ENCODE measurements at regions not wholly inside any gene's neighbourhood (a gene's known extent, or its start where the extent isn't known, plus 50 kb on each side); places are given as distances from the start of the nearest gene placed in this dataset.

- DNase-seq (ENCODE audit: low read depth, low spot score) (no peak), FAIRE-seq (no peak)
- TF ChIP-seq CTCF (IDR thresholded peaks at IDR 0.05; ENCODE audit: extremely low read depth in 1 of 2, insufficient read depth in 1 of 2, low read depth in 1 of 2, low read length in 2 of 2) (no peak), MYC (IDR thresholded peaks at IDR 0.05; ENCODE audit: low read depth, low read length) (no peak), POLR2A (IDR thresholded peaks at IDR 0.05; ENCODE audit: low read depth, low read length) (no peak), MAX (IDR thresholded peaks at IDR 0.05; ENCODE audit: insufficient read depth, insufficient read length) (no peak), EZH2 (IDR thresholded peaks at IDR 0.05; ENCODE audit: borderline replicate concordance, low read depth, low read length, severe bottlenecking) (no peak), GATA2 (IDR thresholded peaks at IDR 0.05; ENCODE audit: insufficient read depth, insufficient read length, low read depth, low read length) (no peak), JUN (IDR thresholded peaks at IDR 0.05; ENCODE audit: borderline replicate concordance, insufficient read depth, insufficient read length, low read depth) (no peak), POLR2AphosphoS5 (IDR thresholded peaks at IDR 0.05; ENCODE audit: insufficient read depth, low read depth, low read length) (no peak), FOS (IDR thresholded peaks at IDR 0.05; ENCODE audit: borderline replicate concordance, insufficient read depth, low read length) (no peak)
- Histone ChIP-seq H3K4me1 (ENCODE audit: control insufficient read depth, extremely low read depth, insufficient read depth, low read length) (no peaks in the 10 kb centered on the region), H2AFZ (ENCODE audit: low read depth, low read length) (no peak overlapping the region), H3K27ac (ENCODE audit: insufficient read depth, low read depth, low read length) (no peak overlapping the region), H4K20me1 (replicated peaks; ENCODE audit: control insufficient read depth, extremely low read depth, insufficient read depth, low read length) (no peaks in the 10 kb centered on the region), H3K9me3 (replicated peaks; ENCODE audit: control insufficient read depth, insufficient read depth, low read length) (no peaks in the 10 kb centered on the region), H3K9me1 (replicated peaks; ENCODE audit: control insufficient read depth, extremely low read depth, insufficient read depth, low read length) (no peaks in the 10 kb centered on the region), H3K4me3 (replicated peaks in 1 of 3; ENCODE audit: insufficient read depth in 1 of 3, low read depth in 1 of 3, low read length in 3 of 3) (no peak overlapping the region), H3K36me3 (ENCODE audit: control insufficient read depth in 2 of 2, extremely low read depth in 1 of 2, insufficient read depth in 2 of 2, low read length in 2 of 2) (no peaks in the 10 kb centered on the region), H3K4me2 (ENCODE audit: insufficient read depth, low read length) (no peak overlapping the region), H3K27me3 (ENCODE audit: control insufficient read depth in 2 of 2, insufficient read depth in 2 of 2, low read length in 2 of 2) (no peaks in the 10 kb centered on the region), H3K79me2 (ENCODE audit: control insufficient read depth, insufficient read depth, low read length) (no peaks in the 10 kb centered on the region), H3K9ac (replicated peaks; ENCODE audit: extremely low read depth, insufficient read depth, low read length) (no peak overlapping the region)
- BruUV-seq (replicated peaks) = no TSS peak
- intact Hi-C loops (cut with micrococcal nuclease) = no loop called here
- dilution Hi-C loops (cut with MboI; ENCODE audit: extremely low pct_ligation_motif_present, low sequenced_read_pairs) = no loop called here
- ChIA-PET POLR2A (no interaction called here), CTCF (no interaction called here)
Measured at GRCh38 chr7:123324283-123324682, 124.5 kb upstream of the SLC13A1 start.

Data from endothelial cell of umbilical vein (primary cell).